B cell (primary cell): ENCODE measurements at regions not wholly inside any gene's neighbourhood (a gene's known extent, or its start where the extent isn't known, plus 50 kb on each side); places are given as distances from the start of the nearest gene placed in this dataset.

ENCODE experiments used
- ATAC-seq: fragments of 200-7000 bp; cut with Tn5 transposase; one replicate; pipeline ENCODE4 v1.10.0; 2021; ENCODE audit warnings: low read depth, mild to moderate bottlenecking, moderate number of reproducible peaks, moderate library complexity
- CTCF ChIA-PET: fragments of 350-600 bp; sonication (Branson Sonifier 250); formaldehyde crosslinking; loops from one replicate; lab custom pipeline; 2021; ENCODE audit warnings: antibody characterized with exemption, inconsistent platforms; lab: Charles Lee
- POLR2A ChIA-PET: fragments of 350-600 bp; sonication (Branson Sonifier 250); formaldehyde crosslinking; loops from one replicate; lab custom pipeline; 2021; ENCODE audit warnings: antibody characterized with exemption; lab: Charles Lee
- DNase-seq: peaks from one replicate; pipeline ENCODE4 v3.0.0; 2013
- H2AFZ ChIP-seq: 2 replicates; pipeline ENCODE4 v1.6.1; 2012; ENCODE audit warnings: mild to moderate bottlenecking, low read depth, low read length; ENCODE audit not compliant: insufficient read depth, poor library complexity, severe bottlenecking
- H3K27ac ChIP-seq, 2 donors: 1 replicate in 1 of 2; 2 replicates in 1 of 2; pipeline ENCODE4 v1.5.1; 2012 to 2013; ENCODE audit warnings: low read length in 2 of 2, mild to moderate bottlenecking in 2 of 2, moderate library complexity in 1 of 2
- H3K27me3 ChIP-seq, 4 experiments: fragments of 200-600 bp in 1 of 4; sonication (generic) in 1 of 4; replicated peaks in 1 of 4; 1 replicate in 2 of 4; 2 replicates in 2 of 4; pipeline versions ENCODE4 v1.6.1 to v1.7.0; 2013 to 2016; ENCODE audit warnings: low read length in 3 of 4, mild to moderate bottlenecking in 2 of 4, mixed read lengths in 1 of 4, moderate library complexity in 1 of 4; ENCODE audit not compliant: insufficient read depth in 4 of 4, control insufficient read depth in 3 of 4; ENCODE audit errors: control extremely low read depth in 1 of 4
- H3K36me3 ChIP-seq, 2 experiments: replicated peaks in 1 of 2; 1 replicate in 1 of 2; 2 replicates in 1 of 2; pipeline versions ENCODE4 v1.6.1 to v1.7.1; 2013; ENCODE audit warnings: low read length in 1 of 2; ENCODE audit not compliant: insufficient read depth in 2 of 2, control insufficient read depth in 1 of 2; ENCODE audit errors: control extremely low read depth in 1 of 2, extremely low read depth in 1 of 2
- H3K4me1 ChIP-seq, 2 donors: fragments of 200-600 bp in 1 of 2; sonication (generic) in 1 of 2; 1 replicate in 1 of 2; 2 replicates in 1 of 2; pipeline versions ENCODE4 v1.5.1 to v1.6.1; 2013 to 2017; ENCODE audit warnings: low read length in 2 of 2; ENCODE audit not compliant: control insufficient read depth in 2 of 2, insufficient read depth in 2 of 2
- H3K4me2 ChIP-seq: replicated peaks from 2 replicates; pipeline ENCODE3; 2012; ENCODE audit warnings: mild to moderate bottlenecking, low read depth, low read length; ENCODE audit not compliant: poor library complexity, severe bottlenecking
- H3K4me3 ChIP-seq, 5 experiments: fragments of 200-600 bp in 1 of 5; sonication (generic) in 1 of 5; 1 replicate in 3 of 5; 2 replicates in 2 of 5; pipeline versions ENCODE4 v1.5.1 to v1.7.0; 2011 to 2016; ENCODE audit warnings: low read length in 4 of 5, mild to moderate bottlenecking in 4 of 5, low read depth in 2 of 5, control low read depth in 1 of 5, moderate library complexity in 1 of 5; ENCODE audit not compliant: insufficient read depth in 1 of 5; ENCODE audit errors: control extremely low read depth in 1 of 5, extremely low read depth in 1 of 5
- H3K79me2 ChIP-seq: fragments of 200-600 bp; sonication (generic); one replicate; pipeline ENCODE4 v1.6.0; 2016; ENCODE audit warnings: low read length; ENCODE audit not compliant: control insufficient read depth, insufficient read depth
- H3K9ac ChIP-seq: fragments of 200-600 bp; sonication (generic); 2 replicates; pipeline ENCODE4 v1.6.1; 2017; ENCODE audit warnings: mild to moderate bottlenecking, low read length, moderate library complexity
- H3K9me3 ChIP-seq, 3 donors: one replicate each; pipeline versions ENCODE4 v1.6.1 to v1.7.1; 2013; ENCODE audit warnings: low read length in 2 of 3; ENCODE audit not compliant: control insufficient read depth in 2 of 3, insufficient read depth in 1 of 3; ENCODE audit errors: control extremely low read depth in 1 of 3
- H4K20me1 ChIP-seq: 2 replicates; pipeline ENCODE4 v1.6.0; 2012; ENCODE audit warnings: mild to moderate bottlenecking, low read length; ENCODE audit not compliant: insufficient read depth, control insufficient read depth, poor library complexity, severe bottlenecking
- H3K27ac Mint-ChIP-seq: one replicate; pipeline ENCODE4 v1.8.0; 2021; ENCODE audit warnings: mixed read lengths
- H3K27me3 Mint-ChIP-seq: one replicate; pipeline ENCODE4 v1.8.0; 2021; ENCODE audit warnings: mixed read lengths
- H3K4me1 Mint-ChIP-seq: one replicate; pipeline ENCODE4 v1.8.0; 2021; ENCODE audit warnings: mixed read lengths
- H3K4me3 Mint-ChIP-seq: one replicate; pipeline ENCODE4 v1.8.0; 2021; ENCODE audit warnings: mixed read lengths
- H3K9me3 Mint-ChIP-seq: one replicate; pipeline ENCODE4 v1.8.0; 2022; ENCODE audit warnings: mixed read lengths; ENCODE audit not compliant: insufficient read depth
- CTCF ChIP-seq: fragments of 200-600 bp; IDR thresholded peaks from one replicate; pipeline ENCODE4 v1.8.0; 2022; ENCODE audit warnings: antibody characterized with exemption, mild to moderate bottlenecking
- EZH2 ChIP-seq: IDR thresholded peaks from 2 replicates; pipeline ENCODE4 v1.6.1; 2012; ENCODE audit warnings: borderline replicate concordance, low read depth, mild to moderate bottlenecking, moderate library complexity, low read length; ENCODE audit not compliant: insufficient read depth, poor library complexity, severe bottlenecking
- WGBS: methylation state at CpG from one replicate; pipeline ENCODE4 v1.1.5; 2013; ENCODE audit warnings: missing lambda C conversion rate; ENCODE audit not compliant: insufficient coverage; 5-methylcytosine and 5-hydroxymethylcytosine counted together
- intact Hi-C: fragments of 100-400 bp; cut with micrococcal nuclease; formaldehyde crosslinking; loops from one replicate; pipeline ENCODE4 v1.10.0; 2022

- no peaks in the 10 kb centered on the region for H3K36me3 ChIP-seq
- Mint-ChIP-seq H3K27ac (no peak overlapping the region), H3K4me3 (no peak overlapping the region), H3K4me1 (no peaks in the 10 kb centered on the region), H3K27me3 (peaks cover 5% of the 10 kb centered on the region), H3K9me3 (no peaks in the 10 kb centered on the region)
- no peak overlapping the region for H3K4me2 ChIP-seq
- POLR2A ChIA-PET: no interaction called here
- no peak overlapping the region for H3K9ac ChIP-seq
- DNase-seq (no peak), ATAC-seq (no peak)
- H3K9me3 ChIP-seq: peaks cover 0 to 3% (median 0%) of the 10 kb centered on the region in 3 donors
- H3K4me1 ChIP-seq: no peaks in the 10 kb centered on the region
- TF ChIP-seq EZH2 (no peak), CTCF (no peak)
- intact Hi-C loops: no loop called here
- no peak overlapping the region for H2AFZ ChIP-seq
- H4K20me1 ChIP-seq: no peaks in the 10 kb centered on the region
- no peak overlapping the region for H3K27ac ChIP-seq
- WGBS: 100% methylated on average over 1 of the region's 3 CpGs
- H3K4me3 ChIP-seq: no peak overlapping the region
- no peaks in the 10 kb centered on the region for H3K27me3 ChIP-seq
- CTCF ChIA-PET: no interaction called here
- H3K79me2 ChIP-seq: no peaks in the 10 kb centered on the region
These were observed 236.4 kb downstream of the NUF2 start for GRCh38 chr1:163558162-163558561.

- Mint-ChIP-seq H3K9me3 (no peaks in the 10 kb centered on the region), H3K27me3 (no peaks in the 10 kb centered on the region), H3K27ac (no peak overlapping the region), H3K4me1 (no peaks in the 10 kb centered on the region), H3K4me3 (no peak overlapping the region)
- ChIA-PET POLR2A (no interaction called here), CTCF (no interaction called here)
- Histone ChIP-seq H3K4me1 (no peaks in the 10 kb centered on the region), H3K27me3 (no peaks in the 10 kb centered on the region), H3K4me2 (no peak overlapping the region), H3K4me3 (no peak overlapping the region), H3K36me3 (no peaks in the 10 kb centered on the region), H4K20me1 (no peaks in the 10 kb centered on the region), H3K79me2 (no peaks in the 10 kb centered on the region), H2AFZ (no peak overlapping the region), H3K27ac (no peak overlapping the region), H3K9ac (no peak overlapping the region), H3K9me3 (peaks cover 0 to 3% (median 0%) of the 10 kb centered on the region in 3 donors)
- intact Hi-C loops: no loop called here
- DNase-seq (no peak), ATAC-seq (no peak)
- WGBS: 61% methylated on average over 2 of the region's 3 CpGs
- TF ChIP-seq CTCF: no peak
- TF ChIP-seq EZH2: no peak
These were observed 240.0 kb downstream of the NUF2 start for GRCh38 chr1:163561580-163562295.
